HEK293 (cell line): ENCODE measurements at regions not wholly inside any gene's neighbourhood (a gene's known extent, or its start where the extent isn't known, plus 50 kb on each side); places are given as distances from the start of the nearest gene placed in this dataset.

Experiments used
- CTCF ChIA-PET: fragments of 350-600 bp; formaldehyde crosslinking; extraction: SDS; loops from one replicate; lab custom pipeline; 2021; ENCODE audit warnings: antibody characterized with exemption; lab: Yijun Ruan, JAX
- POLR2A ChIA-PET: fragments of 300-600 bp; formaldehyde crosslinking; extraction: SDS; loops from one replicate; lab custom pipeline; 2020; ENCODE audit warnings: antibody characterized with exemption, inconsistent platforms; lab: Yijun Ruan, JAX
- H3K27ac ChIP-seq: fragments of 200-500 bp; sonication (Bioruptor generic); 2 replicates; pipeline ENCODE4 v1.5.1; 2014; ENCODE audit warnings: low read depth, low read length, control low read depth, inconsistent platforms; ENCODE audit errors: extremely low read depth
- H3K36me3 ChIP-seq, 2 experiments: fragments of 200-500 bp in 1 of 2; sonication (Bioruptor generic) in 1 of 2; 1 replicate in 1 of 2; 2 replicates in 1 of 2; pipeline ENCODE4 v1.5.1; 2014 to 2017; ENCODE audit warnings: inconsistent platforms in 2 of 2, low read length in 2 of 2; ENCODE audit not compliant: control insufficient read depth in 2 of 2, insufficient read depth in 1 of 2
- H3K4me1 ChIP-seq: fragments of 200-500 bp; sonication (Bioruptor generic); 2 replicates; pipeline ENCODE4 v1.5.1; 2014; ENCODE audit warnings: mild to moderate bottlenecking, low read length, inconsistent platforms; ENCODE audit not compliant: control insufficient read depth, insufficient read depth
- H3K4me3 ChIP-seq: 2 replicates; pipeline ENCODE4 v1.5.1; 2011; ENCODE audit warnings: low read depth, mild to moderate bottlenecking, control low read depth, low read length, moderate library complexity
- H3K9me3 ChIP-seq: fragments of 200-500 bp; sonication (Bioruptor generic); 2 replicates; pipeline ENCODE4 v1.5.1; 2014; ENCODE audit warnings: low read depth, low read length, inconsistent platforms; ENCODE audit not compliant: control insufficient read depth, insufficient read depth
- GLIS1 ChIP-seq: fragments of 450-650 bp; formaldehyde crosslinking; IDR thresholded peaks from 2 replicates; pipeline ENCODE4 v1.5.1; 2016; ENCODE audit warnings: missing biosample characterization, missing genetic modification characterization
- IKZF3 ChIP-seq: fragments of 450-650 bp; IDR thresholded peaks from 2 replicates; pipeline ENCODE4 v1.5.0; 2018; ENCODE audit warnings: missing biosample characterization, mild to moderate bottlenecking, missing genetic modification characterization, moderate library complexity
- SP2 ChIP-seq: fragments of 450-650 bp; formaldehyde crosslinking; IDR thresholded peaks from 2 replicates; pipeline ENCODE4 v1.5.1; 2016; ENCODE audit warnings: missing biosample characterization, missing genetic modification characterization
- SP7 ChIP-seq: fragments of 450-650 bp; formaldehyde crosslinking; IDR thresholded peaks from 2 replicates; pipeline ENCODE4 v1.5.1; 2016; ENCODE audit warnings: missing biosample characterization, missing genetic modification characterization
- YY2 ChIP-seq: fragments of 450-650 bp; formaldehyde crosslinking; IDR thresholded peaks from 2 replicates; pipeline ENCODE4 v1.5.1; 2016; ENCODE audit warnings: missing biosample characterization, missing genetic modification characterization
- ZBTB1 ChIP-seq: fragments of 450-650 bp; formaldehyde crosslinking; IDR thresholded peaks from 2 replicates; pipeline ENCODE4 v1.5.1; 2016; ENCODE audit warnings: missing biosample characterization, missing genetic modification characterization
- ZFP3 ChIP-seq: fragments of 450-650 bp; formaldehyde crosslinking; IDR thresholded peaks from 2 replicates; pipeline ENCODE4 v1.5.1; 2016; ENCODE audit warnings: low read depth, missing biosample characterization, missing genetic modification characterization
- ZFP37 ChIP-seq: fragments of 450-650 bp; formaldehyde crosslinking; IDR thresholded peaks from 2 replicates; pipeline ENCODE4 v1.5.1; 2016; ENCODE audit warnings: missing biosample characterization, missing genetic modification characterization
- ZFP41 ChIP-seq: fragments of 450-650 bp; formaldehyde crosslinking; IDR thresholded peaks from 2 replicates; pipeline ENCODE4 v1.5.1; 2016; ENCODE audit warnings: missing biosample characterization, missing genetic modification characterization, borderline replicate concordance
- ZNF112 ChIP-seq: fragments of 450-650 bp; formaldehyde crosslinking; IDR thresholded peaks from 2 replicates; pipeline ENCODE4 v1.5.0; 2017; ENCODE audit warnings: missing biosample characterization, missing genetic modification characterization
- ZNF121 ChIP-seq: fragments of 450-650 bp; formaldehyde crosslinking; IDR thresholded peaks from 2 replicates; pipeline ENCODE4 v1.5.1; 2016; ENCODE audit warnings: missing biosample characterization, missing genetic modification characterization
- ZNF169 ChIP-seq: fragments of 450-650 bp; formaldehyde crosslinking; IDR thresholded peaks from 2 replicates; pipeline ENCODE4 v1.5.1; 2016; ENCODE audit warnings: missing biosample characterization, missing genetic modification characterization
- ZNF175 ChIP-seq: fragments of 450-650 bp; formaldehyde crosslinking; IDR thresholded peaks from 2 replicates; pipeline ENCODE4 v1.5.1; 2016; ENCODE audit warnings: missing biosample characterization, missing genetic modification characterization
- ZNF19 ChIP-seq: fragments of 450-650 bp; formaldehyde crosslinking; IDR thresholded peaks from 2 replicates; pipeline ENCODE4; 2016; ENCODE audit warnings: missing biosample characterization, missing genetic modification characterization, low read depth
- ZNF26 ChIP-seq: fragments of 450-650 bp; formaldehyde crosslinking; IDR thresholded peaks from 2 replicates; pipeline ENCODE4 v1.5.1; 2016; ENCODE audit warnings: missing biosample characterization, missing genetic modification characterization
- ZNF391 ChIP-seq: fragments of 450-650 bp; formaldehyde crosslinking; IDR thresholded peaks from 2 replicates; pipeline ENCODE4 v1.5.1; 2016; ENCODE audit warnings: low read depth, missing biosample characterization, missing genetic modification characterization, borderline replicate concordance
- ZNF544 ChIP-seq: fragments of 450-650 bp; formaldehyde crosslinking; IDR thresholded peaks from 2 replicates; pipeline ENCODE4 v1.5.0; 2017; ENCODE audit warnings: missing biosample characterization, missing genetic modification characterization
- ZNF555 ChIP-seq: fragments of 450-650 bp; formaldehyde crosslinking; conservative IDR thresholded peaks from 2 replicates; pipeline ENCODE4 v1.5.1; 2017; ENCODE audit warnings: missing biosample characterization, mild to moderate bottlenecking, missing genetic modification characterization, inconsistent platforms
- ZNF645 ChIP-seq: fragments of 450-650 bp; formaldehyde crosslinking; IDR thresholded peaks from 2 replicates; pipeline ENCODE4; 2016; ENCODE audit warnings: missing biosample characterization, missing genetic modification characterization
- ZNF664 ChIP-seq: fragments of 450-650 bp; formaldehyde crosslinking; IDR thresholded peaks from 2 replicates; pipeline ENCODE4 v1.5.1; 2016; ENCODE audit warnings: missing biosample characterization, missing genetic modification characterization
- ZNF776 ChIP-seq: fragments of 450-650 bp; formaldehyde crosslinking; IDR thresholded peaks from 2 replicates; pipeline ENCODE4 v1.5.0; 2017; ENCODE audit warnings: missing biosample characterization, missing genetic modification characterization, borderline replicate concordance
- ZNF837 ChIP-seq: fragments of 450-650 bp; formaldehyde crosslinking; IDR thresholded peaks from 2 replicates; pipeline ENCODE4 v1.5.1; 2016; ENCODE audit warnings: missing biosample characterization, missing genetic modification characterization
- TF ChIP-seq, protein P1 (sequence below): fragments of 450-650 bp; formaldehyde crosslinking; IDR thresholded peaks from 2 replicates; pipeline ENCODE4 v1.5.1; 2016; ENCODE audit warnings: missing biosample characterization, missing genetic modification characterization, borderline replicate concordance

DNA sequence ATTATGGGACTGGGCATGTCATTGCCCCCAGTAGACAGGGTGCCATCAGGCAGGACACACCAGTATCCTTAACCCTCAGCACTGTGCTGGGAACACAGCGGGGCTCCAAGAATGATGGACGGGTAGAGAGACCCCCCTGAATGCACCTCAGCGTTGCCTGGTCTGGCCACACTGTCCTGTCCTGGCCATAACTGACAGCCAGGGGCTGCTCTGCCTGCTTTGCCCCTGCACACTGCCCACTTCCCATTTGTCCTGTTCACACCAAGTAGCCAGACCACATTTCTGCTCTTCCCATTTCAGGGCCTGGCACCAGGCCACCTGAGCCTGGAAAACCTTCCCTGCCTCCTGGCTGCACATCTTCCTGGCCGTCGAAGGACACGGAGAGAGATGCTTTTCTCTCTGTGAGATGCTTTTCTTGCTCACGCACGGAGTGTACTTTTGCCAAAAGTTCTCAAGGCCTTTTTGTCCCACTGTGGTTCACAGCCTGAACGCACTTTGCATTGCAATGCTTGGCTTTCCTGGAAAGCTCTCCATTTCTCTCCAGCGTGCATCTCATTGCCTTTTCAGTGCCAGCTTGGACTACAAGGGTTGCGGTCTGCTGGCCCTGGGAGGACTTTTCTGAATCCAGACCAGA is 131.0 kb upstream of the EEPD1 start:
- Histone ChIP-seq H3K27ac (no peak overlapping the region), H3K4me1 (no peaks in the 10 kb centered on the region), H3K36me3 (no peaks in the 10 kb centered on the region), H3K4me3 (no peak overlapping the region), H3K9me3 (no peaks in the 10 kb centered on the region)
- no peak for TF ChIP-seq SP7
- no peak for TF ChIP-seq ZNF555 (tag by site-specific recombination)
- TF ChIP-seq ZBTB1 (tag by site-specific recombination) = no peak
- TF ChIP-seq ZNF664 = no peak
- no peak for TF ChIP-seq ZNF391 (tag by site-specific recombination)
- no peak for TF ChIP-seq ZFP3
- no peak for TF ChIP-seq YY2 (tag by site-specific recombination)
- TF ChIP-seq ZNF544 (tag by site-specific recombination) = no peak
- TF ChIP-seq ZFP37 = no peak
- TF ChIP-seq ZFP41 (tag by site-specific recombination) = no peak
- no peak for TF ChIP-seq ZNF175 (tag by site-specific recombination)
- no peak for TF ChIP-seq ZNF121 (tag by site-specific recombination)
- TF ChIP-seq ZNF19 (tag by site-specific recombination) = no peak
- no peak for TF ChIP-seq ZNF112
- no peak for TF ChIP-seq IKZF3 (tag by site-specific recombination)
- CTCF ChIA-PET = interaction anchor here (0.6 to 1.5 kb wide), 8 partner anchors 14 to 294 kb away, joined by 3 to 6 read pairs (median 3); no protein-coding TSS in a partner anchor
- POLR2A ChIA-PET = no interaction called here

DNA sequence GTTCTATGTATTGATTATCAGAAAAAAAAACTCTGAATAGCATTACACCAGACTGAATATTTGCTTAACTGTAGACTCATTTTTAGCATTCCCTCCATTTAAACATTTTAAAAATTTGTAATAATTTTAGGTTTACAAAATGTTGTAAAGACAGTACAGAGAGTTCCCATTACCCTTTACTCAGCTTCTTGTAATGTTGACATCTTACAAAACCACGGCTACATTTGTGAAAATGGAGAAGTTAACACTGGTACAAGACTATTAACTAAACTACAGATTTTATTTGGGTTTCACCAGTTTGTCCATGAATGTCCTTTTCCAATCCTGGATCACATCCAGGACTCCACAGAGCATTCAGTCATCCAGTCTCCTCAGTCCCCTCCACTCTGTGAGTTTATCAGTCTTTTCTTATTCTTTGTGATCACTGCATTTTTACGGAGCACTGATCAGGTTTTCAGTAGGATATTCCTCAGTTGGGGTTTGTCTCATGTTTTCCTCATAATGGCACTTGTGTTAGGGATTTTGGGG is 130.0 kb upstream of the EEPD1 start:
- Histone ChIP-seq H3K36me3 (no peaks in the 10 kb centered on the region), H3K4me1 (no peaks in the 10 kb centered on the region), H3K27ac (no peak overlapping the region), H3K4me3 (no peak overlapping the region), H3K9me3 (no peaks in the 10 kb centered on the region)
- ChIA-PET POLR2A (no interaction called here), CTCF (interaction anchor here (1.4 kb wide), 1 partner anchor 13 kb away, joined by 5 read pairs; no protein-coding TSS in a partner anchor)
- TF ChIP-seq ZNF26 (tag by site-specific recombination) (no peak), ZNF776 (tag by site-specific recombination) (no peak), ZBTB1 (tag by site-specific recombination) (no peak), YY2 (tag by site-specific recombination) (no peak)

DNA sequence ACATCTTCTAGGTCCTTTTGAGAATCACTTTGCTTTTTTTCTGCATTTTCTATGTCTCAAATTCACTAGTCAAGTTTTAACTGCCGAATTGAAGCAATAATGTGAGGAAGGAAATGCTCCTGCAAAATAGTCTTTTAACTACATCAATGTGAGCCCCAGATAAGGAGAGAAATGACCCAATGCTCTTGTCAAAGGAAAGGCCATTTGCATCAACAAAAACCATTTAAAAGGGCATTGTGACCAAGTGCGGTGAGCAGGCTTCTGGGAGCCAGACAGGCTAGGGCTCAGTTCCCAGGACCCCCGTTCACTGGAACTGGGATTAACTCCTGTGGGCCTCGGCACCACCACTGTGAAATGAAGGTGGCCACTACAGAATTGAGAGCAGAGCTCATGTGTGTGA is 127.9 kb upstream of the EEPD1 start:
- H3K4me3 ChIP-seq = no peak overlapping the region
- H3K27ac ChIP-seq = no peak overlapping the region
- no peaks in the 10 kb centered on the region for H3K36me3 ChIP-seq
- no peaks in the 10 kb centered on the region for H3K9me3 ChIP-seq
- H3K4me1 ChIP-seq = no peaks in the 10 kb centered on the region
- ChIA-PET POLR2A (no interaction called here), CTCF (interaction anchor here (0.6 to 1.5 kb wide), 2 partner anchors 12 to 294 kb away, joined by 3 to 5 read pairs; no protein-coding TSS in a partner anchor)
- TF ChIP-seq, protein P1, sequence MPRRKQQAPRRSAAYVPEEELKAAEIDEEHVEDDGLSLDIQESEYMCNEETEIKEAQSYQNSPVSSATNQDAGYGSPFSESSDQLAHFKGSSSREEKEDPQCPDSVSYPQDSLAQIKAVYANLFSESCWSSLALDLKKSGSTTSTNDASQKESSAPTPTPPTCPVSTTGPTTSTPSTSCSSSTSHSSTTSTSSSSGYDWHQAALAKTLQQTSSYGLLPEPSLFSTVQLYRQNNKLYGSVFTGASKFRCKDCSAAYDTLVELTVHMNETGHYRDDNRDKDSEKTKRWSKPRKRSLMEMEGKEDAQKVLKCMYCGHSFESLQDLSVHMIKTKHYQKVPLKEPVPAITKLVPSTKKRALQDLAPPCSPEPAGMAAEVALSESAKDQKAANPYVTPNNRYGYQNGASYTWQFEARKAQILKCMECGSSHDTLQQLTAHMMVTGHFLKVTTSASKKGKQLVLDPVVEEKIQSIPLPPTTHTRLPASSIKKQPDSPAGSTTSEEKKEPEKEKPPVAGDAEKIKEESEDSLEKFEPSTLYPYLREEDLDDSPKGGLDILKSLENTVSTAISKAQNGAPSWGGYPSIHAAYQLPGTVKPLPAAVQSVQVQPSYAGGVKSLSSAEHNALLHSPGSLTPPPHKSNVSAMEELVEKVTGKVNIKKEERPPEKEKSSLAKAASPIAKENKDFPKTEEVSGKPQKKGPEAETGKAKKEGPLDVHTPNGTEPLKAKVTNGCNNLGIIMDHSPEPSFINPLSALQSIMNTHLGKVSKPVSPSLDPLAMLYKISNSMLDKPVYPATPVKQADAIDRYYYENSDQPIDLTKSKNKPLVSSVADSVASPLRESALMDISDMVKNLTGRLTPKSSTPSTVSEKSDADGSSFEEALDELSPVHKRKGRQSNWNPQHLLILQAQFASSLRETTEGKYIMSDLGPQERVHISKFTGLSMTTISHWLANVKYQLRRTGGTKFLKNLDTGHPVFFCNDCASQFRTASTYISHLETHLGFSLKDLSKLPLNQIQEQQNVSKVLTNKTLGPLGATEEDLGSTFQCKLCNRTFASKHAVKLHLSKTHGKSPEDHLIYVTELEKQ (tag by site-specific recombination) = no peak
- no peak for TF ChIP-seq SP2 (tag by site-specific recombination)
- TF ChIP-seq ZNF645 = no peak
- no peak for TF ChIP-seq ZNF837 (tag by site-specific recombination)
- TF ChIP-seq GLIS1 = no peak
- TF ChIP-seq ZNF169 (tag by site-specific recombination) = no peak
